OCI-LY1 (cell line): ENCODE measurements at regions not wholly inside any gene's neighbourhood (a gene's known extent, or its start where the extent isn't known, plus 50 kb on each side); places are given as distances from the start of the nearest gene placed in this dataset.

Experiments
- H2AFZ ChIP-seq: fragments of 200-600 bp; sonication (generic), shearing (Covaris generic); 2 replicates; pipeline ENCODE4 v1.6.0; 2014; ENCODE audit warnings: antibody characterized with exemption, mild to moderate bottlenecking, low read length
- H3F3A ChIP-seq: fragments of 200-600 bp; sonication (generic), shearing (Covaris generic); 2 replicates; pipeline ENCODE4 v1.6.0; 2014; ENCODE audit warnings: mild to moderate bottlenecking, antibody characterized with exemption, low read length, moderate library complexity; ENCODE audit not compliant: insufficient read depth
- H3K27ac ChIP-seq: fragments of 200-600 bp; sonication (generic); 2 replicates; pipeline ENCODE4 v1.5.1; 2014; ENCODE audit warnings: low read length, mixed run types, mild to moderate bottlenecking, low read depth; ENCODE audit not compliant: poor library complexity, severe bottlenecking
- H3K27me3 ChIP-seq: fragments of 200-600 bp; sonication (generic); 2 replicates; pipeline ENCODE4 v1.6.0; 2014; ENCODE audit warnings: antibody characterized with exemption, mild to moderate bottlenecking, low read length, moderate library complexity; ENCODE audit not compliant: insufficient read depth
- H3K36me3 ChIP-seq: fragments of 200-600 bp; sonication (generic); 2 replicates; pipeline ENCODE4 v1.6.1; 2014; ENCODE audit warnings: mild to moderate bottlenecking, antibody characterized with exemption, low read length, moderate library complexity, mixed read lengths; ENCODE audit not compliant: insufficient read depth
- H3K4me1 ChIP-seq: fragments of 200-600 bp; sonication (generic); 2 replicates; pipeline ENCODE4 v1.5.1; 2014; ENCODE audit warnings: mild to moderate bottlenecking, low read length, moderate library complexity; ENCODE audit not compliant: insufficient read depth, severe bottlenecking
- H3K4me2 ChIP-seq: fragments of 200-600 bp; sonication (generic), shearing (Covaris generic); 2 replicates; pipeline ENCODE4 v1.6.1; 2014; ENCODE audit warnings: low read length
- H3K4me3 ChIP-seq: fragments of 200-600 bp; sonication (generic); 2 replicates; pipeline ENCODE4 v1.5.1; 2014; ENCODE audit warnings: low read length, low read depth, mild to moderate bottlenecking, mixed read lengths; ENCODE audit not compliant: poor library complexity, severe bottlenecking
- H3K79me2 ChIP-seq: fragments of 200-600 bp; shearing (Covaris generic); 2 replicates; pipeline ENCODE4 v1.6.1; 2016; ENCODE audit warnings: mixed run types, low read length, mixed read lengths; ENCODE audit not compliant: insufficient read depth
- H3K9ac ChIP-seq: fragments of 200-600 bp; sonication (generic), shearing (Covaris generic); 2 replicates; pipeline ENCODE4 v1.6.1; 2014; ENCODE audit warnings: mild to moderate bottlenecking, low read length, mixed read lengths
- H3K9me2 ChIP-seq: fragments of 200-600 bp; sonication (generic), shearing (Covaris generic); 2 replicates; pipeline ENCODE4 v1.6.1; 2014; ENCODE audit warnings: low read depth, mild to moderate bottlenecking, low read length, mixed read lengths
- H3K9me3 ChIP-seq: fragments of 200-600 bp; shearing (Covaris generic); 2 replicates; pipeline ENCODE4 v1.6.1; 2014; ENCODE audit warnings: low read length, mixed read lengths
- H4K20me1 ChIP-seq: fragments of 200-600 bp; sonication (generic), shearing (Covaris generic); 2 replicates; pipeline ENCODE4 v1.6.0; 2016; ENCODE audit warnings: mild to moderate bottlenecking, low read length; ENCODE audit not compliant: insufficient read depth
- EZH2 ChIP-seq: fragments of 200-600 bp; sonication (generic), shearing (Covaris generic); IDR thresholded peaks from 2 replicates; pipeline ENCODE4 v1.8.0; 2017; ENCODE audit warnings: borderline replicate concordance, mixed run types, mild to moderate bottlenecking, antibody characterized with exemption, low read length, moderate library complexity, mixed read lengths
- TF ChIP-seq, protein P1 (sequence below): fragments of 200-600 bp; sonication (generic), shearing (Covaris generic); IDR thresholded peaks from 2 replicates; pipeline ENCODE4 v1.5.1; 2017; ENCODE audit warnings: mild to moderate bottlenecking, antibody characterized with exemption, low read length, moderate library complexity, mixed read lengths

DNA sequence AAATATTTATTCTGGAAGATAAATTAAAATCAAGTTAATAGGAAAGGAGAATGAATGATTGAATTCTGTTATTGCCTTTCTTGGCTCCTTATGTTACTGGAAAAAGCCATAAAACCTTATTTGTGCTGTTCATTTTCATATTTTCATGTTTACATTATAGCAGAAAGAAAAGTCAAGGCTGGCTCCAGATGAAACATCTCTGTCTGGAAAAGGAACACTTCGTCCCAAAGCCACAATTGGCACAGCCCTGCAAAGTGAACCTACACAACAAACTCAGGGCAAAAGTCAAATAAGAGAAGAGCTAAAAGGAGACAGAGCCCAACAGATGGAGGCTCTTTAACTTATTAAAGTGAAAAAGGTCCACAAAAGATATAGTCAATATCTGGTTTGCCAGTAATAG is 73.4 kb downstream of the GTPBP8 start:
- no peak overlapping the region for H3K4me2 ChIP-seq
- no peaks in the 10 kb centered on the region for H4K20me1 ChIP-seq
- H3K4me1 ChIP-seq: no peaks in the 10 kb centered on the region
- no peak for TF ChIP-seq EZH2
- TF ChIP-seq, protein P1, sequence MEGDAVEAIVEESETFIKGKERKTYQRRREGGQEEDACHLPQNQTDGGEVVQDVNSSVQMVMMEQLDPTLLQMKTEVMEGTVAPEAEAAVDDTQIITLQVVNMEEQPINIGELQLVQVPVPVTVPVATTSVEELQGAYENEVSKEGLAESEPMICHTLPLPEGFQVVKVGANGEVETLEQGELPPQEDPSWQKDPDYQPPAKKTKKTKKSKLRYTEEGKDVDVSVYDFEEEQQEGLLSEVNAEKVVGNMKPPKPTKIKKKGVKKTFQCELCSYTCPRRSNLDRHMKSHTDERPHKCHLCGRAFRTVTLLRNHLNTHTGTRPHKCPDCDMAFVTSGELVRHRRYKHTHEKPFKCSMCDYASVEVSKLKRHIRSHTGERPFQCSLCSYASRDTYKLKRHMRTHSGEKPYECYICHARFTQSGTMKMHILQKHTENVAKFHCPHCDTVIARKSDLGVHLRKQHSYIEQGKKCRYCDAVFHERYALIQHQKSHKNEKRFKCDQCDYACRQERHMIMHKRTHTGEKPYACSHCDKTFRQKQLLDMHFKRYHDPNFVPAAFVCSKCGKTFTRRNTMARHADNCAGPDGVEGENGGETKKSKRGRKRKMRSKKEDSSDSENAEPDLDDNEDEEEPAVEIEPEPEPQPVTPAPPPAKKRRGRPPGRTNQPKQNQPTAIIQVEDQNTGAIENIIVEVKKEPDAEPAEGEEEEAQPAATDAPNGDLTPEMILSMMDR: no peak
- H2AFZ ChIP-seq: no peak overlapping the region
- no peak overlapping the region for H3K4me3 ChIP-seq
- no peaks in the 10 kb centered on the region for H3F3A ChIP-seq
- H3K27me3 ChIP-seq: no peaks in the 10 kb centered on the region
- H3K9ac ChIP-seq: no peak overlapping the region
- H3K27ac ChIP-seq: no peak overlapping the region
- no peaks in the 10 kb centered on the region for H3K9me2 ChIP-seq
- H3K36me3 ChIP-seq: no peaks in the 10 kb centered on the region
- no peaks in the 10 kb centered on the region for H3K9me3 ChIP-seq
- H3K79me2 ChIP-seq: no peaks in the 10 kb centered on the region

DNA sequence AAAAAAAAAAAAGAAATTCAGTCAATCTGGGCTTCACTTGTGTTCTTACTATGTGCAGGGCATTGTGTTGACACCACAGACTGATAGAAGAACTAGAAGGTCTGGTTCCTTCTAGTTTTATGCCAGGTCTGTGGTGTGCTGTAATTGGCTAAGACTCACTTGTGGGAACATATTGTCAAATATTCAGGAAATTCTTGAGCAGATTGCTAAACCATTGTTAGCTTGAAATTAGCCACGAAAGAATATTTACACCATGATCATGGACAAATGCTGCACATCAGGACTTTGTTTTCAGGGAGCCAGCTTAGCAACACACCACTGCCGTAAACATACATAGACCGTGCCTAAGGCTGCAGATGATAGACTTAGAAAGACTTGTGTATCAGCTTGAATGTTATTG is 74.6 kb downstream of the GTPBP8 start:
- no peaks in the 10 kb centered on the region for H3K4me1 ChIP-seq
- no peaks in the 10 kb centered on the region for H3F3A ChIP-seq
- no peaks in the 10 kb centered on the region for H3K27me3 ChIP-seq

DNA sequence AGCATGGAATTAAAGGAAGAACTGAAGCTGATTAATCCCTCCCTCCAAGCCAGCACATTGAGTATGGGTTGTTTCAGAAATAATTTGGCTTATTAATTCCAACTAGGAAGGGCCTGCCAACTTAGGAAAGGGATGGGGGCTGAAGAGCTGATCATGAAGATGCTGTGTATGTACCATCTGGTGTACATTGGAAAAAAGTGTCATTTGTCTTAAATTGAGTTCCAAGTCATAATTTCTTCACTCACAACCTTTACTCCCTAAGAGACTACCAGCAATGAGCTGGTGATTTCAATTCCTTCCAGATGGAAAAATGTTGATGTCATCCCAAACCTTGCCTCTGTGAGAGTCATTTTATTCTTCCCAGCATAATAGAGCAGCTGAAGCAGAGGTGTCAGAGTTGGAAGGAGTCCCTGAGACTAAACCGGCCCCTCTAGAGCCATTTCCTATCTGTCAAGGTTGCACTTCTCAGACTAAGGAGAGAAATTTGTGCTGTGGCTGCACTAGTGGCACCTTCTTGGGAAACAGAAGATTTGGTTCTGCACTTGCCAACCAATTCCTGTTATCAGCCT is 79.4 kb downstream of the GTPBP8 start:
- Histone ChIP-seq H3K9me3 (no peaks in the 10 kb centered on the region), H3K79me2 (no peaks in the 10 kb centered on the region), H3F3A (no peaks in the 10 kb centered on the region), H3K4me1 (no peaks in the 10 kb centered on the region), H3K9me2 (no peaks in the 10 kb centered on the region), H3K36me3 (no peaks in the 10 kb centered on the region), H4K20me1 (no peaks in the 10 kb centered on the region), H3K4me2 (no peak overlapping the region), H3K27me3 (no peaks in the 10 kb centered on the region), H3K9ac (no peak overlapping the region), H3K4me3 (no peak overlapping the region), H3K27ac (no peak overlapping the region), H2AFZ (no peak overlapping the region)
- TF ChIP-seq EZH2: no peak
- TF ChIP-seq, protein P1: no peak

More for the DNA sequence above, 74.6 kb downstream of the GTPBP8 start:
- H3K9me2 ChIP-seq: no peaks in the 10 kb centered on the region
- no peaks in the 10 kb centered on the region for H3K79me2 ChIP-seq
- no peak overlapping the region for H2AFZ ChIP-seq
- no peak overlapping the region for H3K27ac ChIP-seq
- no peak for TF ChIP-seq EZH2
- TF ChIP-seq, protein P1: no peak
- H3K4me2 ChIP-seq: no peak overlapping the region
- no peaks in the 10 kb centered on the region for H3K9me3 ChIP-seq
- no peaks in the 10 kb centered on the region for H3K36me3 ChIP-seq
- no peak overlapping the region for H3K9ac ChIP-seq
- H3K4me3 ChIP-seq: no peak overlapping the region
- H4K20me1 ChIP-seq: no peaks in the 10 kb centered on the region
